ENCODE measurements at regions not wholly inside any gene's neighbourhood (a gene's known extent, or its start where the extent isn't known, plus 50 kb on each side); places are given as distances from the start of the nearest gene placed in this dataset.
"Not testable (repeated sequence)": the region's sequence is repeated elsewhere in the genome, so short reads cannot be mapped to it uniquely, and the experiment has no call there.

- TF ChIP-seq RFX5 (IDR thresholded peaks at IDR 0.05) (no peak), NFE2L2 (conservative IDR thresholded peaks at IDR 0.05; ENCODE audit: low read length) (no peak), ESRRA (IDR thresholded peaks at IDR 0.05; ENCODE audit: borderline replicate concordance, low read length) (no peak), SREBF2 (IDR thresholded peaks at IDR 0.05) (no peak), RARB (CRISPR knock-in tag; IDR thresholded peaks at IDR 0.05) (no peak), ZNF302 (CRISPR knock-in tag; IDR thresholded peaks at IDR 0.05) (no peak), FOSL2 (IDR thresholded peaks at IDR 0.05) (no peak), FOSL2 (CRISPR knock-in tag; IDR thresholded peaks at IDR 0.05) (no peak), SMC3 (IDR thresholded peaks at IDR 0.05) (no peak)
These were observed 86.2 kb upstream of the USP29 start (continued) for GRCh38 chr19:57033576-57033975.

GRCh38 chr19:57034544-57034943 is 85.2 kb upstream of the USP29 start:
- Histone ChIP-seq H3K4me3 (no peak overlapping the region), H3K9me3 (peaks cover 59% of the 10 kb centered on the region), H3K27ac (no peak overlapping the region), H3K4me2 (no peak overlapping the region), H3K4me1 (no peaks in the 10 kb centered on the region)
- TF ChIP-seq MYC (IDR thresholded peaks at IDR 0.05; ENCODE audit: borderline replicate concordance, low read length): no peak
- no peak for TF ChIP-seq JUN (IDR thresholded peaks at IDR 0.05)
- no peak for TF ChIP-seq PBX3 (IDR thresholded peaks at IDR 0.05)
- no peak for TF ChIP-seq HEYL (CRISPR knock-in tag; IDR thresholded peaks at IDR 0.05)
- TF ChIP-seq BCL3 (IDR thresholded peaks at IDR 0.05): no peak
- TF ChIP-seq RNF2 (IDR thresholded peaks at IDR 0.05; ENCODE audit: borderline replicate concordance, low read depth): no peak
- TF ChIP-seq NFE2L2 (conservative IDR thresholded peaks at IDR 0.05; ENCODE audit: low read length): no peak
- TF ChIP-seq MAFK (IDR thresholded peaks at IDR 0.05; ENCODE audit: partially characterized antibody): no peak
- TF ChIP-seq EHMT2 (IDR thresholded peaks at IDR 0.05; ENCODE audit: low read depth): no peak
- no peak for TF ChIP-seq CEBPB (IDR thresholded peaks at IDR 0.05)
- TF ChIP-seq CBX2 (IDR thresholded peaks at IDR 0.05; ENCODE audit: borderline replicate concordance, low read depth): no peak
- TF ChIP-seq CHD2 (IDR thresholded peaks at IDR 0.05; ENCODE audit: low read length, partially characterized antibody): no peak
- POLR2A ChIA-PET: no interaction called here
- no peak for ATAC-seq
- CTCF ChIA-PET: no interaction called here
- WGBS (ENCODE audit: missing lambda C conversion rate): 1% methylated on average over 11 of the region's 11 CpGs
- FAIRE-seq: no peak
- DNase-seq (ENCODE audit: low read depth in 1 of 2, low spot score in 1 of 2): no peak

- POLR2A ChIA-PET; H3K4me1 ChIP-seq; DNase-seq (ENCODE audit: low read depth in 1 of 2, low spot score in 1 of 2); ATAC-seq; FAIRE-seq; H3K27ac ChIP-seq; H3K4me2 ChIP-seq; CTCF ChIA-PET; H3K4me3 ChIP-seq: not testable (repeated sequence)
- WGBS (ENCODE audit: missing lambda C conversion rate): 11% methylated on average over 4 of the region's 4 CpGs
- peaks cover 57% of the 10 kb centered on the region for H3K9me3 ChIP-seq
These were observed 84.0 kb upstream of the USP29 start for GRCh38 chr19:57035740-57036139.

GRCh38 chr19:57037556-57037955 is 82.2 kb upstream of the USP29 start:
- Histone ChIP-seq H3K9me3 (peaks cover 54% of the 10 kb centered on the region), H3K4me3 (no peak overlapping the region), H3K27ac (no peak overlapping the region), H3K4me1 (no peaks in the 10 kb centered on the region), H3K4me2 (no peak overlapping the region)
- no peak for ATAC-seq
- FAIRE-seq: no peak
- DNase-seq (ENCODE audit: low read depth in 1 of 2, low spot score in 1 of 2): no peak
- TF ChIP-seq ZC3H11A (IDR thresholded peaks at IDR 0.05) (no peak), TFCP2L1 (CRISPR knock-in tag; IDR thresholded peaks at IDR 0.05) (no peak), HDAC2 (IDR thresholded peaks at IDR 0.05) (no peak), EP300 (IDR thresholded peaks at IDR 0.05) (no peak), RCOR1 (IDR thresholded peaks at IDR 0.05; ENCODE audit: low read depth, low read length) (no peak), SMC3 (IDR thresholded peaks at IDR 0.05) (no peak), NFE2L2 (conservative IDR thresholded peaks at IDR 0.05; ENCODE audit: low read length) (no peak), RARB (CRISPR knock-in tag; IDR thresholded peaks at IDR 0.05) (no peak), ESRRA (IDR thresholded peaks at IDR 0.05; ENCODE audit: borderline replicate concordance, low read length) (no peak), CTCF (IDR thresholded peaks at IDR 0.05) (no peak), ELK1 (IDR thresholded peaks at IDR 0.05; ENCODE audit: low read depth, low read length) (no peak), POLR2AphosphoS2 (conservative IDR thresholded peaks at IDR 0.05; ENCODE audit: low read length) (no peak), HOXB13 (CRISPR knock-in tag; IDR thresholded peaks at IDR 0.05; ENCODE audit: low read depth) (no peak)
- CTCF ChIA-PET: no interaction called here
- POLR2A ChIA-PET: no interaction called here
- WGBS (ENCODE audit: missing lambda C conversion rate): 3% methylated on average over 4 of the region's 4 CpGs

Measured in A549 (cell line).